Ecto neural progenitor cell (in vitro differentiated cells): ENCODE measurements at regions not wholly inside any gene's neighbourhood (a gene's known extent, or its start where the extent isn't known, plus 50 kb on each side); places are given as distances from the start of the nearest gene placed in this dataset.
A peak's percentile ranks its signal among the peaks of the same experiment; 100 is the strongest.

Experiments
- DNase-seq: peaks from one replicate; pipeline ENCODE4 v3.0.0-alpha.2; 2018; ENCODE audit warnings: low spot score

- DNase-seq: no peak
Measured at GRCh38 chr11:115080923-115081680, 402.8 kb downstream of the NXPE2 start.

- DNase-seq: no peak
Measured at GRCh38 chr11:115081972-115082371, 403.6 kb downstream of the NXPE2 start.

DNA sequence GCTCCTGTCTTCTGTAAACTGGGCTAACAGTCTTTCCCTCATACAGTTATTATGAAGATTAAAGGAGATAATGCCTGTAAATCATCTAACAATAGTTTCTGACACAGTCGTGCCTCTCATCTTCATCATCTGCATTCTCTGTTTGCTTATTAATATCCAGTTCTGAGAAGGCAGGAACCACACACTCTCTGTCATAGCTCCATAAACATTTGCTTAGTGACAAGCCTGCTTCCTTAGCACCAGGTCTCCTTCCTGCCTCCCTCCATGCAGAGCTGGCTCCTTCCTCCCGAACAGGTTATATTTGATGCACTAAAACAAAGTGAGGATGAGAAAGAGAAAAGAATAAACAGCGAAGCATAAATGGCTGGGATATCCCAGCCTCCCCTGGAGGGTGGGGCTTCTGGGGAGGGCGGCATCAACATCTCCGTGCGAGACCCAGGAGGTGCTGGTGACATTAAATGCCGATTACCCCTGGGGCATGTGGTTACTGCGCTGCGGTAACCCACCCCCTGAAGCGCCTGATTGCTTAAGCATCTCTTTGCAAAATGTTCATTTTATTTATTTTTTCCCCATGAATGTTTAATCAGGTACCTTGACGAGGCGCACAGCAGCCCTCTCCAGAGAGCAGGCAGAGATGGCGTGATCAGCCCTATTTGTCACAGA is 404.9 kb downstream of the NXPE2 start:
- DNase-seq: no peak

DNA sequence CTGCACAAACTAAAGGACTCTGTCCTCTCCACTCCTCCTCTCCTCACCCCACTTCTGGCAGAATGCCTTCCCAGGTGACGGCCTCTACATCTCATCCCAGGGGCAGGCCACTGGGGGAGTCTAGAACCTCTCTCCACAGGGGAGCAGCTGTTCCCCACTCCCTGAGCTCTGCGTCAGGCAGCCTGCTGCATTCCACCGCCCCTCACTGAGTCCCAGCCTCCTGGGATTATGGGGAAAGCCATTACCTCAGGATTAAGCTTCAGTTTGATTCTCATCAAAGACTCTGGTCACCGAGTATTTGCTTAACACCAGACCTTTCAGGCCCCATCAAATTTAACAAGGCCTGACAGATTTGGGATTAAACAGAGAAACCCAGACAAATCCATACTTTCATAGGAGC is 405.9 kb downstream of the NXPE2 start:
- DNase-seq: peak; percentile 73

DNA sequence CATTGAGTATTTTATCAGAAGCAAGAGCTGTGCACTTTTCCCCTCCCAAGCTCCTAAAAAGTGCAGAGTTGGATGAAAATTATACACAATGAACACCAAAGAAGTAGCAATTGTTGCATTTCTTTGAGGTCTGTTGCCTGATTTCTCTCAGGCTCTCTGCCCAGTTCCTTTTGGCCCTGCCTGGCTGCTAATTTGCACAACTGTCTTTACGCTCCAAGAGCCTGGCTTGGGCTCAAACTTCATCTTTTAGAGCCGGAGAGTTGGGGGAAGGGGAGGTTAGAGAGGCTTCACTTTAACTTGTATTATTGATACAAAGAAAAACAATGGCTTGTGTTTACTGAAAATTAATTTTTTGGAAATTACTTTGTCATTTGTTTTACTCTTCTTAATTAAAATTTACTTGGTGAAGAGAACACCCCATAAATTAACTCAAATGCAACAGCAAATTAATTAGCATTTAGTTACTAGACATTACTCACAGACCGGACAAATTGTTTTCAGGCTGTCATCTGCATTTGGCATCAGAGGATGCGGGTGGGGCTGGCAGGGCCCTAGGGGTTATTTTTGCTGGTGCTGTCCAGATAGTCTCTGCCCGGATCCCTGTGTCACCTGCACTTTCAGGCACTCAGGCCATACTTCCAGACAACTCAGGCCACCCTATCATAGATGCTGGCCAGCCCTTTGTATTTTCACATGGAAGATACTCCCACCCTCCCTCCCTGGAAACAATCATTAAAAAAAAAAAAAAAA is 407.3 kb downstream of the NXPE2 start:
- no peak for DNase-seq

GRCh38 chr11:115087791-115088190 is 409.5 kb downstream of the NXPE2 start:
- DNase-seq: no peak

GRCh38 chr11:115092516-115092915 is 411.7 kb downstream of the CADM1 start:
- no peak for DNase-seq

DNA sequence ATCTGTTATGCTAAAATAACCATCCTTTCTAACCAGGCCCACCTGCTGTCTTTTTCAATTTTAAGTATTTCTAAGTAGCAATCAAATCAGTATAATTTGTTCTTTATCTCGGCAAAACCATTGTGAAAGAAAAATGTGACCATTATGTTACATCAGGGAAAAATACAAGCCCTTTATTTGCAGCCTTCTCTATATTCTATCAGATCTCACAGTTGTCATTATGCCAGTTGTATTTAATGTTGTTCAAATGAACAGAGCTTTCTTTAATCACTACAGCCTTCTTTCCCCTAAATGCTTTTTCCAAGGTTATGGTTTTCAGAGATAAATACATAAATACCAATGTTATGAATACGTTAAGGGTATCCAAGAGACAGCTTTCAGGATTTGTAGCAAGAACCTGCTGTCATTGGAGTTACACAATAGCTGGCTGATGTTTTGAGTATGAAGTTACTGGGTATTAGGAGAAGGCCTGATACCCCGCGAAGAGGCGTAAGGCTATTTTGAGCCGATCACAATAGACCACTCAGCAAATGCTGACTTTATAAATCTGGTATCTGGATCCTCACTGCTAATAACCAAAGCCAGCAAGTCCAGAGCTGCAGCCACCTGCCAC is 406.3 kb downstream of the CADM1 start:
- no peak for DNase-seq

- DNase-seq: no peak
Measured at GRCh38 chr11:115100706-115101105, 403.5 kb downstream of the CADM1 start.

DNA sequence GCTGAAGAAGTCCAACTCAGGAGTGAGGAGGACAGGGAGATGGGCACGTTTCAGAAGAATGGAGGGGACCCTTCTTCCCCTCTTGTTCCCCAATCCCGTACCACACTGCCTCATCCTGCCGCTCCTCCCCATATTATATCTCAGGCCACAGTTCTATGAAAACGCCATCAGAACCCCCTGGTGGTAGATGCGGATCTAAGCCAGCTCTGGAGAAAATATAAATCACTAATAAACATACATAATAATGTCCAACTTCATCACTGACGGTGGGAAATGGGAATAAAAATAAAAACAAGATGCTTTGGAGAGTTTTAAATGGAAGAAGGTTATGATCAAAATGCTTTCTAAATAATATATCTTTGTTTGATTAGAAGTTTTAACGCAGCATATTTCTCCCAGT is 400.3 kb downstream of the CADM1 start:
- DNase-seq: no peak

- no peak for DNase-seq
Measured at GRCh38 chr11:115104851-115105453, 399.3 kb downstream of the CADM1 start.

DNA sequence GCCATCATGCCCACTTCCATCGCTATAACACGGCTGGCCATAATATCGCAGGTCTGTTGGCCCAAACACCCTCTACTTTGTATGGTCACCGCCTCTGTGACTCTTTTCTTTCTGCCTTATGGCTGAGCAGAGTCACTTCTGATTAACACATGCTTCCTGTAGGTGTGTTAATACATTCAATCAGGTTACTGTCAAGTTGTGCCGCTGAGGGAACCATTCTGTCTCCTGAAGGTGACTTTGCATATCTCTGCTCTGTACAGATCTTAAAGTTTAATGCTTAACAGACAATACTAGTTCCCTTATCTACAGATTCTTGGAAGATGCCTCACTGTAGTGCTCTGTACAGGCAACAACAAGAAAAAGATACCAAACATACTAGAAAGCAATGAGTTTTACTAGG is 393.1 kb downstream of the CADM1 start:
- DNase-seq: no peak

- peak; percentile 63 for DNase-seq
Measured at GRCh38 chr11:115112754-115113153, 391.5 kb downstream of the CADM1 start.

GRCh38 chr11:115117956-115118493 is 386.2 kb downstream of the CADM1 start:
- DNase-seq: no peak

DNA sequence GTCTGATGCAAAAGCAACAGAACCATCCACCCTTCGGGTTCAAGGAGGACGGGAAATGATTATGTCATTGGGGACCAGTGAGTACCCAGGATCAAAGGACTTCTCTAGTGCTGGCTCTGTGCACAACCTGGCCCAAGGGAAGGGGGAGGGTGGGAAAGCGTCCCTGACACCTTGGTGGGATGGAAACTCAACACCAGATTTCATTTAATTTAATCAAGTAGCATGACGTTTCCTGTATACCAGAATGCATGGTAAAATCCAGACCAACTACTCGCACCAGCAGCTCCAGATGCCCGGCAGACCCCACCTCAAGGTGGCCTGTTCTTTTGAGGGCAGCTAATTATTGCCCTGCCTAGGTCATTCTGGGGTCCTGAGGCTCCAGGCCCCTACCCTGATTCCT is 385.1 kb downstream of the CADM1 start:
- DNase-seq: no peak
